ENCODE measurements at regions not wholly inside any gene's neighbourhood (a gene's known extent, or its start where the extent isn't known, plus 50 kb on each side); places are given as distances from the start of the nearest gene placed in this dataset.

GRCh38 chr19:33890569-33890968 is 93.9 kb downstream of the KCTD15 start:
- Histone ChIP-seq H4K20me1 (replicated peaks; ENCODE audit: insufficient read depth) (no peaks in the 10 kb centered on the region), H3K4me3 (no peak overlapping the region), H3K4me2 (no peak overlapping the region), H3K36me3 (ENCODE audit: insufficient read depth) (no peaks in the 10 kb centered on the region), H2AFZ (no peak overlapping the region), H3K9me2 (ENCODE audit: insufficient read depth) (no peaks in the 10 kb centered on the region), H3F3A (replicated peaks; ENCODE audit: low read depth) (no peaks in the 10 kb centered on the region), H3K27me3 (ENCODE audit: insufficient read depth) (no peaks in the 10 kb centered on the region), H3K79me2 (replicated peaks; ENCODE audit: insufficient read depth) (no peaks in the 10 kb centered on the region), H3K4me1 (ENCODE audit: insufficient read depth) (no peaks in the 10 kb centered on the region), H3K27ac (ENCODE audit: low read depth) (no peak overlapping the region)
- H3K27ac Mint-ChIP-seq = no peak overlapping the region
- no peaks in the 10 kb centered on the region for H3K36me3 Mint-ChIP-seq (ENCODE audit: low read depth)
- TF ChIP-seq EZH2phosphoT487 (IDR thresholded peaks at IDR 0.05; ENCODE audit: unreplicated experiment) = no peak
- no peak for TF ChIP-seq NANOG (IDR thresholded peaks at IDR 0.05; ENCODE audit: borderline replicate concordance)
- TF ChIP-seq ETS1 (IDR thresholded peaks at IDR 0.05) = no peak
- TF ChIP-seq CTCF (conservative IDR thresholded peaks at IDR 0.05; ENCODE audit: low read depth in 2 of 2) = no peak
- TF ChIP-seq JUNB (IDR thresholded peaks at IDR 0.05; ENCODE audit: unreplicated experiment) = no peak
- TF ChIP-seq REST (IDR thresholded peaks at IDR 0.05; ENCODE audit: unreplicated experiment) = no peak
- no peak for TF ChIP-seq ZNF331 (CRISPR knock-in tag; IDR thresholded peaks at IDR 0.05; ENCODE audit: low read depth)
- no peak for TF ChIP-seq CREB1 (CRISPR knock-in tag; IDR thresholded peaks at IDR 0.05; ENCODE audit: low read depth)
- H3K4me1 Mint-ChIP-seq = peaks cover 9% of the 10 kb centered on the region
- no peak overlapping the region for H3K4me3 Mint-ChIP-seq
- DNase-seq (ENCODE audit: low spot score) (no peak), ATAC-seq (no peak)
- H3K27me3 Mint-ChIP-seq (ENCODE audit: insufficient read depth, low read depth, poor library complexity) = no peaks in the 10 kb centered on the region
- H3K9me3 Mint-ChIP-seq = no peaks in the 10 kb centered on the region

GRCh38 chr19:33891773-33892172 is 95.1 kb downstream of the KCTD15 start:
- no peak overlapping the region for H3K4me3 Mint-ChIP-seq
- no peaks in the 10 kb centered on the region; the same call in 2 of the 3 replicates for H3K36me3 Mint-ChIP-seq (ENCODE audit: low read depth)
- DNase-seq (ENCODE audit: low spot score) (no peak), ATAC-seq (no peak)
- no peaks in the 10 kb centered on the region for H3F3A ChIP-seq (replicated peaks; ENCODE audit: low read depth)
- H3K4me2 ChIP-seq = no peak overlapping the region
- H3K27me3 ChIP-seq (ENCODE audit: insufficient read depth) = no peaks in the 10 kb centered on the region
- no peaks in the 10 kb centered on the region for H3K79me2 ChIP-seq (replicated peaks; ENCODE audit: insufficient read depth)
- H3K4me1 Mint-ChIP-seq = peaks cover 7% of the 10 kb centered on the region; the same call in 2 of the 3 replicates
- no peaks in the 10 kb centered on the region for H3K36me3 ChIP-seq (ENCODE audit: insufficient read depth)
- H3K9me3 Mint-ChIP-seq = no peaks in the 10 kb centered on the region; the same call in 2 of the 3 replicates
- H3K4me3 ChIP-seq = no peak overlapping the region
- H4K20me1 ChIP-seq (replicated peaks; ENCODE audit: insufficient read depth) = no peaks in the 10 kb centered on the region
- no peaks in the 10 kb centered on the region for H3K4me1 ChIP-seq (ENCODE audit: insufficient read depth)
- H3K9me2 ChIP-seq (ENCODE audit: insufficient read depth) = no peaks in the 10 kb centered on the region
- H3K27ac Mint-ChIP-seq = no peak overlapping the region
- no peak overlapping the region for H3K27ac ChIP-seq (ENCODE audit: low read depth)
- H2AFZ ChIP-seq = no peak overlapping the region
- no peaks in the 10 kb centered on the region for H3K27me3 Mint-ChIP-seq (ENCODE audit: insufficient read depth, low read depth, poor library complexity)
- TF ChIP-seq STAT1 (IDR thresholded peaks at IDR 0.05; ENCODE audit: unreplicated experiment) = no peak
- no peak for TF ChIP-seq CREB1 (CRISPR knock-in tag; IDR thresholded peaks at IDR 0.05; ENCODE audit: low read depth)
- TF ChIP-seq POLR2AphosphoS5 (IDR thresholded peaks at IDR 0.05; ENCODE audit: low read depth) = no peak
- TF ChIP-seq EZH2 (IDR thresholded peaks at IDR 0.05; ENCODE audit: low read depth, unreplicated experiment) = no peak
- no peak for TF ChIP-seq ZNF114 (CRISPR knock-in tag; IDR thresholded peaks at IDR 0.05)
- TF ChIP-seq ETS1 (IDR thresholded peaks at IDR 0.05) = no peak
- TF ChIP-seq CTCF (conservative IDR thresholded peaks at IDR 0.05; ENCODE audit: low read depth in 2 of 2) = no peak
- TF ChIP-seq JUNB (IDR thresholded peaks at IDR 0.05; ENCODE audit: unreplicated experiment) = no peak
- no peak for TF ChIP-seq ZNF331 (CRISPR knock-in tag; IDR thresholded peaks at IDR 0.05; ENCODE audit: low read depth)
- no peak for TF ChIP-seq EZH2phosphoT487 (IDR thresholded peaks at IDR 0.05; ENCODE audit: unreplicated experiment)

Measured in GM23338 (cell line).